ENCODE measurements at regions not wholly inside any gene's neighbourhood (a gene's known extent, or its start where the extent isn't known, plus 50 kb on each side); places are given as distances from the start of the nearest gene placed in this dataset.

DNA sequence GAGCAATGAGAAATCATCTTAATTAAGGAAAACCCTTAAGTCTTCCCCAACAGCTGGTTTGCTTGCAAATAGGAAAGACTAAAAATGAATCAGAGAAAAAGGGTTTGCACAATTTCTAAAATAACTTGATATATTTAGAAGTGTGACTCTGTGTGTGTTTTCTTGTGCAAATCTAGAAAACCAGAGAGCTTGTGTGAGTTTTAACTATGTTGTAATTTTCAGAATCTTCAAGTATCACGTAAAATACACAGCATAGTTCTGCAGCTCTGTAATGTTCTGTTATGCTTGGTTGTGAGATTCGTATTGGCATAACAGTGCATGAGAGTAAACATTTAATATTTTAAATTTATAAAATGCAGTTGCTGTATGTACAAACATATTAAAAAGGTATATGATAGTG is 74.7 kb upstream of the GAP43 start:
- TF ChIP-seq, protein P1, sequence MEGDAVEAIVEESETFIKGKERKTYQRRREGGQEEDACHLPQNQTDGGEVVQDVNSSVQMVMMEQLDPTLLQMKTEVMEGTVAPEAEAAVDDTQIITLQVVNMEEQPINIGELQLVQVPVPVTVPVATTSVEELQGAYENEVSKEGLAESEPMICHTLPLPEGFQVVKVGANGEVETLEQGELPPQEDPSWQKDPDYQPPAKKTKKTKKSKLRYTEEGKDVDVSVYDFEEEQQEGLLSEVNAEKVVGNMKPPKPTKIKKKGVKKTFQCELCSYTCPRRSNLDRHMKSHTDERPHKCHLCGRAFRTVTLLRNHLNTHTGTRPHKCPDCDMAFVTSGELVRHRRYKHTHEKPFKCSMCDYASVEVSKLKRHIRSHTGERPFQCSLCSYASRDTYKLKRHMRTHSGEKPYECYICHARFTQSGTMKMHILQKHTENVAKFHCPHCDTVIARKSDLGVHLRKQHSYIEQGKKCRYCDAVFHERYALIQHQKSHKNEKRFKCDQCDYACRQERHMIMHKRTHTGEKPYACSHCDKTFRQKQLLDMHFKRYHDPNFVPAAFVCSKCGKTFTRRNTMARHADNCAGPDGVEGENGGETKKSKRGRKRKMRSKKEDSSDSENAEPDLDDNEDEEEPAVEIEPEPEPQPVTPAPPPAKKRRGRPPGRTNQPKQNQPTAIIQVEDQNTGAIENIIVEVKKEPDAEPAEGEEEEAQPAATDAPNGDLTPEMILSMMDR (IDR thresholded peaks at IDR 0.05) = no peak
- TF ChIP-seq POLR2A (IDR thresholded peaks at IDR 0.05) = no peak

Measured in heart left ventricle (tissue), 13 donors.